ENCODE measurements at regions not wholly inside any gene's neighbourhood (a gene's known extent, or its start where the extent isn't known, plus 50 kb on each side); places are given as distances from the start of the nearest gene placed in this dataset.

- H2AFZ ChIP-seq (ENCODE audit: low read length): no peak overlapping the region
- H3K27ac ChIP-seq (ENCODE audit: low read depth, low read length, poor library complexity, severe bottlenecking): no peak overlapping the region
- no peaks in the 10 kb centered on the region for H4K20me1 ChIP-seq (ENCODE audit: insufficient read depth, low read length)
- no peaks in the 10 kb centered on the region for H3K79me2 ChIP-seq (ENCODE audit: insufficient read depth, low read length)
- H3K9me3 ChIP-seq (ENCODE audit: low read length): no peaks in the 10 kb centered on the region
- H3K9me2 ChIP-seq (ENCODE audit: low read depth, low read length): no peaks in the 10 kb centered on the region
- no peak for TF ChIP-seq EZH2 (IDR thresholded peaks at IDR 0.05; ENCODE audit: borderline replicate concordance, low read length)
- TF ChIP-seq, protein P1, sequence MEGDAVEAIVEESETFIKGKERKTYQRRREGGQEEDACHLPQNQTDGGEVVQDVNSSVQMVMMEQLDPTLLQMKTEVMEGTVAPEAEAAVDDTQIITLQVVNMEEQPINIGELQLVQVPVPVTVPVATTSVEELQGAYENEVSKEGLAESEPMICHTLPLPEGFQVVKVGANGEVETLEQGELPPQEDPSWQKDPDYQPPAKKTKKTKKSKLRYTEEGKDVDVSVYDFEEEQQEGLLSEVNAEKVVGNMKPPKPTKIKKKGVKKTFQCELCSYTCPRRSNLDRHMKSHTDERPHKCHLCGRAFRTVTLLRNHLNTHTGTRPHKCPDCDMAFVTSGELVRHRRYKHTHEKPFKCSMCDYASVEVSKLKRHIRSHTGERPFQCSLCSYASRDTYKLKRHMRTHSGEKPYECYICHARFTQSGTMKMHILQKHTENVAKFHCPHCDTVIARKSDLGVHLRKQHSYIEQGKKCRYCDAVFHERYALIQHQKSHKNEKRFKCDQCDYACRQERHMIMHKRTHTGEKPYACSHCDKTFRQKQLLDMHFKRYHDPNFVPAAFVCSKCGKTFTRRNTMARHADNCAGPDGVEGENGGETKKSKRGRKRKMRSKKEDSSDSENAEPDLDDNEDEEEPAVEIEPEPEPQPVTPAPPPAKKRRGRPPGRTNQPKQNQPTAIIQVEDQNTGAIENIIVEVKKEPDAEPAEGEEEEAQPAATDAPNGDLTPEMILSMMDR (IDR thresholded peaks at IDR 0.05; ENCODE audit: low read length): no peak
- H3K4me2 ChIP-seq (ENCODE audit: low read length): no peak overlapping the region
- H3K36me3 ChIP-seq (ENCODE audit: insufficient read depth, low read length): no peaks in the 10 kb centered on the region
- H3K4me3 ChIP-seq (ENCODE audit: low read depth, low read length, poor library complexity, severe bottlenecking): no peak overlapping the region
- no peaks in the 10 kb centered on the region for H3K4me1 ChIP-seq (ENCODE audit: insufficient read depth, low read length, severe bottlenecking)
- no peaks in the 10 kb centered on the region for H3K27me3 ChIP-seq (ENCODE audit: insufficient read depth, low read length)
- H3F3A ChIP-seq (ENCODE audit: insufficient read depth, low read length): no peaks in the 10 kb centered on the region
- no peak overlapping the region for H3K9ac ChIP-seq (ENCODE audit: low read length)
These were observed 173.5 kb upstream of the KIF2B start for GRCh38 chr17:53649201-53649600.

- no peaks in the 10 kb centered on the region for H3K9me2 ChIP-seq (ENCODE audit: low read depth, low read length)
- no peak overlapping the region for H3K9ac ChIP-seq (ENCODE audit: low read length)
- TF ChIP-seq EZH2 (IDR thresholded peaks at IDR 0.05; ENCODE audit: borderline replicate concordance, low read length): no peak
- TF ChIP-seq, protein P1 (IDR thresholded peaks at IDR 0.05; ENCODE audit: low read length): no peak
- no peak overlapping the region for H3K4me3 ChIP-seq (ENCODE audit: low read depth, low read length, poor library complexity, severe bottlenecking)
- H3K27me3 ChIP-seq (ENCODE audit: insufficient read depth, low read length): no peaks in the 10 kb centered on the region
- H3K4me1 ChIP-seq (ENCODE audit: insufficient read depth, low read length, severe bottlenecking): no peaks in the 10 kb centered on the region
- no peak overlapping the region for H2AFZ ChIP-seq (ENCODE audit: low read length)
- H4K20me1 ChIP-seq (ENCODE audit: insufficient read depth, low read length): no peaks in the 10 kb centered on the region
- no peak overlapping the region for H3K27ac ChIP-seq (ENCODE audit: low read depth, low read length, poor library complexity, severe bottlenecking)
- no peaks in the 10 kb centered on the region for H3F3A ChIP-seq (ENCODE audit: insufficient read depth, low read length)
- H3K36me3 ChIP-seq (ENCODE audit: insufficient read depth, low read length): no peaks in the 10 kb centered on the region
- no peaks in the 10 kb centered on the region for H3K79me2 ChIP-seq (ENCODE audit: insufficient read depth, low read length)
- H3K9me3 ChIP-seq (ENCODE audit: low read length): no peaks in the 10 kb centered on the region
- no peak overlapping the region for H3K4me2 ChIP-seq (ENCODE audit: low read length)
These were observed 175.9 kb upstream of the KIF2B start for GRCh38 chr17:53646835-53647234.

DNA sequence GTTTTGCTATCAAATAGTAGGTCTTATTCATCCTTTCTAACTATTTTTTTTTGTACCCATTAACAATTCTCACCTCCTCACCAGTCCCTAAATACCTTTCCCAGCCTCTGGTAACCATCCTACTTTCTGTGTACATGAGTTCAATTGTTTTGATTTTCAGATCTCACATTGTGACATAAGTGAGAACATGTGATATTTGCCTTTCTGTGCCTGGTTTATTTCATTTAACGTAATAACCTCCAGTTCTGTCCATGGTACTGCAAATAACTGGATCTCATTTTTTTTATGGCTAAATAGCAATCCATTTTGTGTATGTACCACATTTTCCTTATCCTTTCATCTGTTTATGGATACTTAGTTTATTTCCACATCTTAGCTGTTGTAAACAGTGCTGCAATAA is 181.9 kb upstream of the KIF2B start:
- Histone ChIP-seq H3K4me1 (ENCODE audit: insufficient read depth, low read length, severe bottlenecking) (no peaks in the 10 kb centered on the region), H3K36me3 (ENCODE audit: insufficient read depth, low read length) (no peaks in the 10 kb centered on the region), H3K9me3 (ENCODE audit: low read length) (no peaks in the 10 kb centered on the region), H3K27ac (ENCODE audit: low read depth, low read length, poor library complexity, severe bottlenecking) (no peak overlapping the region), H3K79me2 (ENCODE audit: insufficient read depth, low read length) (no peaks in the 10 kb centered on the region), H3K4me3 (ENCODE audit: low read depth, low read length, poor library complexity, severe bottlenecking) (no peak overlapping the region), H2AFZ (ENCODE audit: low read length) (no peak overlapping the region), H3K4me2 (ENCODE audit: low read length) (no peak overlapping the region), H3K9ac (ENCODE audit: low read length) (no peak overlapping the region), H3F3A (ENCODE audit: insufficient read depth, low read length) (no peaks in the 10 kb centered on the region), H3K27me3 (ENCODE audit: insufficient read depth, low read length) (no peaks in the 10 kb centered on the region), H3K9me2 (ENCODE audit: low read depth, low read length) (no peaks in the 10 kb centered on the region), H4K20me1 (ENCODE audit: insufficient read depth, low read length) (no peaks in the 10 kb centered on the region)
- TF ChIP-seq, protein P1 (IDR thresholded peaks at IDR 0.05; ENCODE audit: low read length): no peak
- no peak for TF ChIP-seq EZH2 (IDR thresholded peaks at IDR 0.05; ENCODE audit: borderline replicate concordance, low read length)

Measured in OCI-LY1 (cell line).